Hippocampal formation (tissue), 2 donors: ENCODE measurements at regions not wholly inside any gene's neighbourhood (a gene's known extent, or its start where the extent isn't known, plus 50 kb on each side); places are given as distances from the start of the nearest gene placed in this dataset.

Experiments used
- DNase-seq, 2 donors: peaks; one replicate each; lab custom pipeline; 2025; lab: John Stamatoyannopoulos, UW

GRCh38 chr1:217311766-217312165 is 319.1 kb downstream of the GPATCH2 start:
- DNase-seq: no peak

- no peak for DNase-seq
Observed at GRCh38 chr1:217311269-217311668, 319.6 kb downstream of the GPATCH2 start.

DNA sequence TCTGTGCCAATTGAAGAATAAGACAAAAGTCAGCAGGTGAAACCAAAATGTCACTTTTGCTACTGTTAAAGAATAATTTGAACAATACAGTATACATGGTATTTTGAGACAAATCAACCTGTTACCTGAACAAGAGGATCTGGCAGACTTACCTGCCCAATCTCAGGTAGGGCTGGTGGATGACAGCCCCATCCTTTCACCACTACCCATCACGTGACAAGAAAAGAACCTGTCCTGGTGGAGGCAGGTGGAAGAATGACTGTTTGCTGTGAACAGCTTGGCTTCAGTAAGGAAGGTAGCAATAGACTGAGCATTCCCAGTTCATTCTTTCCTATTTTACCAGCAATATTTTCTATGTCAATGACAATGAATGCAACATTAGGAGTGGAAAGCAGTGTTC is 349.6 kb downstream of the GPATCH2 start:
- DNase-seq: no peak

GRCh38 chr1:217275655-217276398 is 355.1 kb downstream of the GPATCH2 start:
- no peak for DNase-seq

DNA sequence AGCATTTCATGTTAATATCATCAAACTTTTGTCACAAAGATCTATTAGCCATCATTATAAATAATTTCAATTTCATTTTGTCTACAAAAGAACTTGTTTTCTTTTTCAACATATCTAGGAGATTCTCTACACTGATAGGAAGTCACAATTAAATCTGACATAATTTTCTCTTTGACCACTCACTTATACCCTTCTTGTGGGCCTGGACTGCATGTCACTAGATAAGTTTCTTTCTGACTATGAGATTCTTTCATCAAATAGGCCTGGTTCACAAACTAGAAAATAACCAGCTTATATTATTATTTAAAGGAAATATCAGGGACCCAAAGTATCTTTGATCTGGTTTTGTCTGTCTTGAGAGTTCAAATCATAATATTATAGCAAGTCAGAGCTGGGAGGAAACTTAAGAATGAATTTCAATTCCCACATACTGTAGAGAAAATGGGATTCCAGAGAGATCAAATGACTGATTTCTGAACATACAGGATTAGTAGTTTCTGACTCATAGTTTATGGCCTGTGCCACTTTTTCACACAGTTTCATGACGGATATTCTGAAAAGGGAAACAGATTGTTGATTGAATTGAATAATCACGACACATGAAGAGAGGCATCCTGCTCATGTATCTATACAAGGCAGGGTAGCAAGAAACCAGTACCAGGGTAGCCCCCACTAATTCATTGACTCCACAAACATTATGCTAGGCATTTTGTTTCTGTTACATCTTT is 355.8 kb downstream of the GPATCH2 start:
- DNase-seq: no peak

DNA sequence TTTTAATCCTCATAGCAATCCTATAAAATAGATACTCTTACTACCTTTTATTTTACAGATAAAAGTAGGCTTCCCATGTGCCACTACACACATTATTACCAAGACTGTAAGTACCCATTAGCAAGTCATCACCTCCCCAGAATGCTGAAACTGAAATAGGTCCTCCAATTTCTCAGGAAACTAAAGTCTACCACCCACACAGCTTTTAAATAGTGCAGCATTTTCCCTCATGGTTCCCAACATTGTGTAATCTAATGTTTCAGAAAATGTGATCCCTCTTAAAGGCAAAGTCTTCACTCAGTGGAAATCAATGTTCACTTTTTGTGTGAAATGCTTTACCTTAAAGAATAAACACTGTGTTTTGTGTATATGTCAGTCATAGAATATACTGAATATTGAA is 356.5 kb downstream of the GPATCH2 start:
- DNase-seq: no peak

GRCh38 chr1:217273866-217274265 is 357.0 kb downstream of the GPATCH2 start:
- no peak for DNase-seq

GRCh38 chr1:217272385-217272784 is 358.5 kb downstream of the GPATCH2 start:
- no peak for DNase-seq

- no peak for DNase-seq
Observed at GRCh38 chr1:217270101-217270500, 360.8 kb downstream of the GPATCH2 start.

- DNase-seq: no peak
Observed at GRCh38 chr1:217268058-217268457, 362.8 kb downstream of the GPATCH2 start.

DNA sequence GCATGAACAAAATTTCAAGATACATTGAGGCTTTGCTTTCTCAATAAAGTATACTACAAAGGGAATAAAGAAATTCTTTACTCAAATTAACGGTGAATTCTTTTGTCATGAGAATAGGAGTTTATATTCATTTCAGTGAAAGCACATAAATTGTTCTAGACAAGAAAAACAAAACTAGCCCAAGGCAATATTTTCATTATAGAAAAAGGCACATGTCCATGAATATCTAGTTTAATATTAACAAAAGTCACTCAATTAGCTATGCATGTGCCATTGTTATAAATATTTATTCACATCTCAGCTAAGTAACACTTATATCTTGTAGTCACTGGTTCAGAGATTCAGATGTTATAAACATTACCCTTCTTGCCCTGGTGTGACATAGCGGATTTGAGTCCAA is 369.3 kb downstream of the GPATCH2 start:
- DNase-seq: no peak

DNA sequence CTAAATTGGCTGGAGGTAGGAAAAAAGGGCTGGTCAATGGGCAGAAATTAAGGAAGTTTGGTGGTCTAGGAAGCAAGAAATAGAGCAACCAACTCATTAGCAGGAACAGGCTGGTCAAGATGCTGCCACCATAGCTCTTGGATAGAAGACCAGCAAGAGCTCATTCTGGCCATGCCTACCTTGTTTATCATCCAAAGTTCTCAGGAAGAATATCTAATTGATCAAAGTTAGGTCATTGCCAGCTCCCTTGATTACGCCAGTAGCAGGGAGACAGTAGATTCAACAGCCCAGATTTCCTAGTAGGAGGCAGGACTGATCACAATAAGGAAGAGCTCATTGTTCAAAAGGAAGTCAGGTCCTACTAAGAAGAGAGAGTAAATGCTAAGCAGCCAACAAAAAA is 370.2 kb downstream of the GPATCH2 start:
- DNase-seq: no peak

GRCh38 chr1:217253985-217254384 is 376.9 kb downstream of the GPATCH2 start:
- DNase-seq: no peak

DNA sequence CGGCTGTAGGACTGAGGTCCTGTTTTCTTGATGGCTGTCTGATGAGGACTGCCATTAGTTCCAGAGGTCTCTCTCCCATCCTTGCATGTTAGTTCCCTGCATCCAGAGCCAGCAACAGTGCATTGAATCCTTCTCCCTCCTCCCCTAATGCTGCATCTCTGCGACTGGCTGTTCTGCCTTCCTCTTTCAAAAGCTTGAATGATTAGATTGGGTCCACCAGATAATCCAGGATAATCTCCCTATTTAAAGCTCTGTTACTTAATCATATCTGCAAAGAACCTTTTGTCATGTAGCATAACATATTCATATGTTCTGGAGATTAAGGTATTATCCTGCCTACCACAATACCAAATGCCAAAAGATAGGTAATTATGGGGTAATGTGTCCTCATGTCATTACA is 377.5 kb downstream of the GPATCH2 start:
- DNase-seq: no peak

- no peak for DNase-seq
Observed at GRCh38 chr1:217251121-217251520, 379.8 kb downstream of the GPATCH2 start.

DNA sequence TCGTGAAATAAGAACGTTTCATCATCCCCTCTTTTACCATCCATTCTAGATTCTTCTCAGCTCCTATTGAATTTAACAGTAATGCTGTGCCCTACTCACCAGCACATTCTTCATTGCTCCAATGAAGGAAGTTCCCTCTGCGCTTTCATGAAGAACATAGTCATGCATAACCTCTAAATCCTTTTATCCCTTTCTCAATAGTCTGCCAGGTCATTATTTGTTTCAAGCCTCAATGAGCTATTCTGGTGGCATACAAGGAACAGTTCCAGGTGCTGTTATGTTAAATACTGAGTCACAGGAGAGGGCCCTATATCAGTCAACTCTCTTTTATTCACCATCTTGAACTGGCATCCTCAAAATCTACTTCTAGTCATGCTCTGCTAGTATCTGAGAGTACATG is 381.0 kb downstream of the GPATCH2 start:
- no peak for DNase-seq

GRCh38 chr1:217244971-217245370 is 385.9 kb downstream of the GPATCH2 start:
- DNase-seq: no peak

- no peak for DNase-seq
Observed at GRCh38 chr1:217240656-217241055, 390.2 kb downstream of the GPATCH2 start.

- no peak for DNase-seq
Observed at GRCh38 chr1:217238945-217239344, 391.9 kb downstream of the GPATCH2 start.

GRCh38 chr1:217230412-217230811 is 400.5 kb downstream of the GPATCH2 start:
- DNase-seq: no peak

- DNase-seq: no peak
Observed at GRCh38 chr1:217228689-217229088, 402.2 kb downstream of the GPATCH2 start.

GRCh38 chr1:217224201-217224600 is 406.7 kb downstream of the GPATCH2 start:
- no peak for DNase-seq

DNA sequence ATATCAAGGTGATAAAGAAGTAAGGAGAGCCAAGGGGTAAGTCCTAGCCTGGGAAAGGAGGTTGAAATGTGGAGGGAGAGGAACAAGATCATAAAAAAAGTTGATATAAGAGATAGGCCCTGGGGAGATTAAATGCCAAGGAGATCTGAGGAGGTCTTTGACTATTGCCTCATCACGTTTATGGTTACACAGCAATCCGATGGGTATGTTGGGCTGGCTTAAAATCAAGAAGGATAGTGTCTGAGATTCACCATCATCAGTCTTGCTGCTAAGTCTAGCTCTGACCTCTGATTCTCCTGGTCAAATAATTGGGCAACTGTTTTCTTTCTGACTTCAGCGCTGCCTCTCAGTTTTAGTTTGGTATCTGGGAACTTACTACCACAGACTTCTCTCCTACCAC is 416.3 kb downstream of the GPATCH2 start:
- DNase-seq: no peak

DNA sequence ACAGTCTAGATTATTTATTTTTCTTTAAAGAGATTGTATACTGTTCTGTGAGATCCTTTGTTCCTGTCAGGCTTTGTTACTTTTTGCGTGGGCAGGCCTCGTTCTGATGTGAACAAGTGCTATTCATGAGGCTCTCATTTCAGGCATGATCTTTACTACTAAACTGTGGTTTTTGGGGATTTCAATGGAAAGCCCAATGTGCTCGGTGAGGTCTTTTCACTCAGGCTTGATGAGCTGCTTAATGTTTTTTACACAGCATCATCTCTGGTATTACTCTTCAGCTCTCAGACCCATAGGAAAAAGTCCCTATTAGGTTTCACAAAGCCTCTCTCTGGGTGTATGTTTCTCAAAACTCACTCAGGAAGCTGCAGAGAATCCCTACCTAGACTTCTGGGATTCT is 419.4 kb downstream of the GPATCH2 start:
- no peak for DNase-seq
